Prostate gland (tissue), 2 donors: ENCODE measurements at regions not wholly inside any gene's neighbourhood (a gene's known extent, or its start where the extent isn't known, plus 50 kb on each side); places are given as distances from the start of the nearest gene placed in this dataset.

ENCODE experiments used
- CTCF ChIP-seq, 4 experiments: fragments of 200-600 bp in 2 of 4; fragments of 450-650 bp in 2 of 4; sonication (generic) in 2 of 4; IDR thresholded peaks; 1 replicate in 3 of 4; 2 replicates in 1 of 4; pipeline ENCODE4 v1.5.1; 2016 to 2019; ENCODE audit warnings: antibody characterized with exemption in 4 of 4, mild to moderate bottlenecking in 2 of 4, moderate library complexity in 2 of 4
- POLR2A ChIP-seq: fragments of 450-650 bp; IDR thresholded peaks from one replicate; pipeline ENCODE4 v1.6.1; 2016; ENCODE audit warnings: antibody characterized with exemption, mild to moderate bottlenecking
- POLR2AphosphoS5 ChIP-seq: sonication (generic); formaldehyde crosslinking; IDR thresholded peaks from one replicate; pipeline ENCODE4 v1.6.1; 2017; ENCODE audit warnings: antibody characterized with exemption

DNA sequence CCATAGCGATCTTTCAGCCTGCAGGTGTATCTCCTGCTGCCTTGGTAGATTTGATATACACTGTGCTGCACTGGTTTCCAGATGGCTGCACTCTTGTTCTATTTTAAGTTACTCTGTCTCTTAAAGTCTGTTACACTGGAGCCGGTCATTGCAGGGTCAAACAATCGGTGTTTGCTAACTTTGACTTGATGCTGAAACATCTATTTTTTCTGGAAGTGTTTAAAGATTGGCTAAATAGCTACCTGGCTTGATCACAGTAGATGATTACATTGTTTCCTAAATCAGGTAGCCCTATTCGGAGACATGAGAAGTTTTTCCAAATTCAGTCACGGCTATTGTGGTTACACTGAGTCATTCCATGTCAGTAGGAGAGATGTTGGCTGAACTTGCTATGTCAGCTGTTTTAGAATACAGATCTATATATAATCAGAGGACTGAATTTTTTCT is 574.8 kb downstream of the ETV1 start:
- no peak for TF ChIP-seq POLR2A
- TF ChIP-seq POLR2AphosphoS5 = no peak
- TF ChIP-seq CTCF (IDR thresholded peaks at IDR 0.05) = no peak
